HG02938 (cell line): ENCODE measurements at regions not wholly inside any gene's neighbourhood (a gene's known extent, or its start where the extent isn't known, plus 50 kb on each side); places are given as distances from the start of the nearest gene placed in this dataset.
"Not testable (repeated sequence)": the region's sequence is repeated elsewhere in the genome, so short reads cannot be mapped to it uniquely, and the experiment has no call there.

Experiments used
- ATAC-seq: cut with Tn5 transposase; IDR thresholded peaks from one replicate; pipeline ENCODE4 v1.9.1; 2021; ENCODE audit warnings: mild to moderate bottlenecking, moderate library complexity; ENCODE audit not compliant: unreplicated experiment

DNA sequence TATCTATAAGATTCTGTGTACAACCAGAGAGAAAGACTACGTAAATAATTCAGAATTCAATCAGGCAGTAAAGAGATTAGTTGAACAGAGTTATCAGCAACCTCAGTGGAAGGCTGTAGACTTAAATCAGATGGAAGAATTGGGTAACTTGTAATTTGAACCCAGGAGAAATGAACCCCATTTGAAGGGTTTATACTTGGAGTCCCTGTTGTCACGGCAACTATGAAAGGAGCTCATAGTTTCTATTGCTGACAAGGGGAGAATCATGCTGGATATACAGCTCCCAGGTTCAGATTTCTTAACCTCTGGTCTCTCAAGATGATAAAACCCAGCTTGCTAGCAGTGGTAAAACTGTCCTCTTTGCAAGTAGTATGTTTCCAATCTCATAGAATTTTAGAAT is 54.4 kb upstream of the BMP4 start:
- ATAC-seq: no peak

DNA sequence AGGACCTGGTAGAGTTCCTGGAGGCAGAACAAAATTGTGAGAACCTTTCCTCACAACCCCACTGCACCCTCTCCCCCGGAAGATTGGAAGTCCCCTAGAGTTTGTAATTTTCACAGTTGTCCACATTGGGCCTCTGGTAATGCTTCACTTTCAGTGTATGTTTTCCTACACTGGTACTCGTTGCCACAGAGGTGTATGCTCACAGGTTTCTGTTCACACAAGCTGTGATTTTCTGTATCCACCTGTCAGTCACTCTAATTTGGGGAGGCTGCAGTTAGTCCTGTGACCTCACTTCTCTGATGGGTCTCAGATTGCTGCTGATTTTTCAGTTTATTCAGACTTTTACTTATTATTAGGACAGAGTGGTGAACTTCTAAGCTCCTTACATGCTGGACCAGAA is 66.4 kb upstream of the BMP4 start:
- ATAC-seq: no peak

- no peak for ATAC-seq
Observed at GRCh38 chr14:54025661-54026060, 69.0 kb upstream of the BMP4 start.

DNA sequence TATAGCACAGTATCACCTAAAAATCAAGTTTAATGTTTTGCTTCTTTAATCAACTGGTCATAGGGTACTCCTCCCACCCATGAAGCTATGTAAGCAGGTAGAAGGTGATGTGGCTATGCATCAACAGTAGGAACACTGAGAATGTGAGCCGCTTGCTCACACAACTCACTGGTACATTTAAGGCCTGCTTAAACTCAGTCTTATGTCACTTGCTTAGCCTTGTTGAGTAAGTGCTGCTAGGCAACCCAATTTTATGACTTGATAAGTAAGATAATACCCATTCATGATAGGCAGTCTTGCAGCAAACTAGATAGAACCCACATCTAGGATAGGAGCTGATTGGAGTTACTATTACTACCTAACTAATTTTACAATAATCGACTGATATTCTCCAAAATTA is 70.0 kb upstream of the BMP4 start:
- no peak for ATAC-seq

GRCh38 chr14:54030996-54031395 is 74.4 kb upstream of the BMP4 start:
- not testable (repeated sequence) for ATAC-seq

- not testable (repeated sequence) for ATAC-seq
Observed at GRCh38 chr14:54033285-54033684, 76.7 kb upstream of the BMP4 start.

DNA sequence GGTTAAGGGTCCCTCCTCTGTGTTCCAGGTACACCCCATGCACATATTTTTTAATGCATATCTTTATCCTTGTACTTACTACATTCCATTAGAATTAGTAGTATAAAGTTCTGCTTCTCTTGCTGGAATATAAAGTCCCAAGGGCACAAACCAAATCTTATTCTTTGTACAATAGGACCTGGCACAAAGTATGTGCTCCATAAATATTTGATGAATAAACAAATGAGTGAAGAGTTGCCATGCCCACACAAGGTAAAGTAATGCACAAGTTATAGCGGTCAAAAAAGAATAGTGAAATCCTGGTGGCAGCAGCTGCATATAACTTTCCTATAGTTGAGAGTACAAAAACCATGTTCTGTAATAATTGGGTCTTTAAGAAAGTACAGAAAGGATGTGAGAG is 82.1 kb upstream of the BMP4 start:
- no peak for ATAC-seq

DNA sequence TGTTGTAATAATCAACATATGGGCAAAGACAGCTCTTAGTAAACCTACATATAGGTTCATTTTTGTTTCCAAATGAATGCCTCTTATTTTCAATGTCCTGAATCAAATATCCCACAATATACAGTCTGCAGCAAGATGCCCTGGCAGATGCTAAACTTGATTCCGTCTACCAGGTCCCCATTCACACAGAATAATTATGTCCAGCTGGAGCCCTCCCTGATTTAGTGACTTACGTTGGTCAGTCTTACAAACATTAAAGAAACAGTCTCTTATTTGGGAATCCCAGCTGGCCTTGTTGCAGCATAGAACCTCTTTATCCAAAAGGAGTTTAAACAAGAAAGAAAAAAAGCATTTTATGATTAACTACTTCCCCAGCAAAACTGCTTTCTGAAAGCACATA is 82.7 kb upstream of the BMP4 start:
- ATAC-seq: no peak

DNA sequence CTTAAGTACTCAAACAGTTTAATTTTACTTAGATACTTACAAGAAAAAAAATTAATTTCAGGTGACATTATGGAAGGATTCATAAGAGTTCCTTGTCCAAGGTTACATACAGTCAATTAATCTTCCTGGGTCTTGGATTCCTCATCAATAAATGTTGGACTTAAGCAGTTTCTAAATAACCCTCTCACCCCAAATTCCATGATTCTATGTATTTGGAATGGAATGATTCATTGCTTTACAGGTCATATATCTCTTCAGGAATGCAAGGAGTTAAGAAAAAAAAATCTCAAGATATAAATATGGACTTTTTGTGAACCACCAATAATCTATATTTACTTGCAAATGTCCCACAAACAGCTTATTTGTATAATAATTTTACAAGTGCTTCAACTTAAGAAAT is 84.2 kb upstream of the BMP4 start:
- ATAC-seq: no peak

- ATAC-seq: no peak
Observed at GRCh38 chr14:54046250-54046649, 89.6 kb upstream of the BMP4 start.

DNA sequence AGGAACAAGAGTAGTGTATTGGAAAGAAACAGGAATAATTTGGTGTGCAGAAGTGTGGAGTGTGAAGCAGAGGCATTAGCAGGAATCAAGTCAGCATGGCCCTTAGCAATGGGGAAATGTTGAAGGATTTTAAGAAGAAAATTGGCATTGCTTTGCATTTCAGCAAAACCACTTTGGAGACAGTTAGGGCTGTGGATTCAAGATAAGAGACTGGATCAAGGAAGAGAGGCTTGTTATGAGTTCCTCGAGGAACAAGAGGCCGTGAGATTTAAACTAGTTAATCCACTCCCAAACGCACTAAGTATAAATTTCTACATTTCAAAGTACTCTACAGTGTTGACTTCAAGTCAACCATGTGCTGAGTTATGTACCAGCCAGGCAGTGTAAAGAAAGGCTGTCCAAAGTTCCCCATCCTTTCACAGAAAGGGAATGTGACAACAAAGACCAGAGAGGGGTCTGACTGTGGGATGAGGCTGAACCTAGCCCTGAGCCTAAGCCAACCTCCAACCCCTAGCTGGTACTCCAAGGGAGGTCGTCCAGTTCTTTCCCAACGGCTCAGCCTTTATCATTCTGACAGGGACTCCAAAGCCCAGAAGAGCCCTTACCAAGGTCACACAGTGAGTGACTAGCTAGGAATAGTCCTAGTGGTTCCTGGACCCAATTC is 91.2 kb upstream of the BMP4 start:
- ATAC-seq: no peak

- ATAC-seq: no peak
Observed at GRCh38 chr14:54048311-54048710, 91.7 kb upstream of the BMP4 start.

DNA sequence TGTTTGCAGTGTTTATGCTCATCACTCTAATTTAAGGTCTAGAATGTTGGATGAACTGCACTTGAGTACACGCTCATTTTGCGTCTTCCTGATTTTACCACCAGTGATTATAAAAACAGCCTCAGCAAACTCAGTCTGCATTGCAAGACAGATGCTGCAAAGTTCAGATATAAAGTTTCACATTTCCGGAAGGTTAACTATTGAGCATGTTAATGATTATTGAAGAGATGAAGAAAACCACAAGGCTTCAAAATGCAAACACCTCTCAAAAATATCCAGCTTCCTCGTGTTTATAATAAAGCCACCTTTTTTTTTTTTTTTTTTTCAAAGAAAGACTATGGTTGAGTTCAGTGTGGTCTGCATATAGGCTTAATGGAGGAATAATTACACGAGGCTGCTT is 92.1 kb upstream of the BMP4 start:
- ATAC-seq: no peak

- ATAC-seq: no peak
Observed at GRCh38 chr14:54050759-54051158, 94.1 kb upstream of the BMP4 start.

DNA sequence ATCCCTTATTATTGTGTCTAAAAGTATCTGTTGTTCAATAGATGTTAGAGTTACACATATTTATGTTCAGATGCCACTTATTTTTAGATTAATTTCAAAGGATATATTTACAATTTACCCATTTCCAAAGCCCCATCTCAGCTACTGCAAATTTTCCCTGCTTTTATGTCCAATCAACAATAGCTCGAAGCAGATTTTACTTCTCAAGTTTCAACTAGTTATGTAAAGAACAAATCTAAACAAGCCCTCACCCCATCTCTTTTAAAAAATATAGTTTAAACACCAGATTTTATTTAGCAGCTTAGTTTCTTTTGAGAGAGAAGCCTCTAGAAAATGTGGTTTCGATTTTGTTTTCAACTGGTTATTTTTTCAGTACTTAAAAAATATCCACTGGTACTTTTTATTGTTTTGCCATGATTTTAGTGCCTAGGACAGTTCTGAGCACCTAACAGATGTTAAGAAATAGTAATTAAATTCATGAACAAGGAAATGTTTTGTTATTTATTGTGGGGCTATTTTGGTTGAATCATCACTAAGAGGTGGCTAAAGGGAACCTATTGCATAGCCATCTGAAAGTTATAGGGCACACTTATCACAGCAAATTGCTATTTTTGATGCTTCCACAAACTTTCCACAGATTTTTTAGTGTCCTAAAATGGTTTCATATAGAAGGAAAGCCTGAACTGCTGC is 96.2 kb upstream of the BMP4 start:
- no peak for ATAC-seq

GRCh38 chr14:54053386-54053745 is 96.7 kb upstream of the BMP4 start:
- no peak for ATAC-seq

DNA sequence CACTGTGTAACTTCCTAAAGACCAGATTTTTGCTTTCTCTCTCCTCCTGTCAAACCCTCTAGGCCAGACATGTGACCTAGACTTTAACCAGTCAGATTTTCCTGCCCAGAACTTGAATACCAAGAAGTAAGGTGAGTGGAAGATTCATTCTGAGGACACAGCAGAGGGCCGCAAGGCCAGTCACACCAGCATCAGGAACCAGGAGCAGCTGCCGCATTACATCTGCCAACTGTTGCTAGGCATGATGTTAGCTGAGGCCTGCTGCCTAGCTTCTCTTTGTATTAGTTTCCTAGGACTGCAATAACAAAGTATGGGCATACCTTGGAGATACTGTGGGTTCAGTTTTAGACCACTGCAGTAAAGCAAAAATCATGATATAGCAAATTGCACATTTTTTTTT is 101.9 kb upstream of the BMP4 start:
- no peak for ATAC-seq

DNA sequence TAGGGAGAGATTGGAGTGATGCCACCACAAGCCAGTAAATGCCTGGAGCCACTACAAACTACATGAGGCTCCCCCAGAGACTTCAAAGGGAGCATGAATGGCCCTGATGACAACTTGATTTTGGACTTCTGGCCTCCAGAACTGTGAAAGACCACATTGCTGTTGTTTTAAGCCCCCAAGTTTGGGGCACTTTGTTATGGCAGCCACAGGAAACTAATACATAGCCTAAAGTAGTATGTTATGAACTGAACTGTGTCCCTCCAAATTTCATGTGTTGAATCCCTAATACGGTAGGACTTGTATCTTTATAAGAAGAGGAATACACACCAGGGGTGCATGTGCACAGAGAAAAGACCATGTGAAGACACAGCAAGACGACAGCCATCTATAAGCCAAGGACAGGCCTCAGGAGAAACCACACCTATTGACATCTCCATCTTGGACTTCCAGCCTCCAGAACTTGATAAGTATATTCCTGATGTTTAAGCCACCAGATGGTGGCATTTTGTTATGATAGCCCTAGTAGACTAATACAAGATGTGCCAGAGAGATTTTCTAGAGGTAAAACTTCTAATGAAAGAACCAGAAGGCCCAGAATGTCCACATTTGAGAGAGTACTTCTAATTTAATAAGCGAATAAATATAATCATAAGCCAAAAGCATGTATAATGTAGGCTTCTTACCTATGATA is 127.1 kb upstream of the BMP4 start:
- no peak for ATAC-seq

DNA sequence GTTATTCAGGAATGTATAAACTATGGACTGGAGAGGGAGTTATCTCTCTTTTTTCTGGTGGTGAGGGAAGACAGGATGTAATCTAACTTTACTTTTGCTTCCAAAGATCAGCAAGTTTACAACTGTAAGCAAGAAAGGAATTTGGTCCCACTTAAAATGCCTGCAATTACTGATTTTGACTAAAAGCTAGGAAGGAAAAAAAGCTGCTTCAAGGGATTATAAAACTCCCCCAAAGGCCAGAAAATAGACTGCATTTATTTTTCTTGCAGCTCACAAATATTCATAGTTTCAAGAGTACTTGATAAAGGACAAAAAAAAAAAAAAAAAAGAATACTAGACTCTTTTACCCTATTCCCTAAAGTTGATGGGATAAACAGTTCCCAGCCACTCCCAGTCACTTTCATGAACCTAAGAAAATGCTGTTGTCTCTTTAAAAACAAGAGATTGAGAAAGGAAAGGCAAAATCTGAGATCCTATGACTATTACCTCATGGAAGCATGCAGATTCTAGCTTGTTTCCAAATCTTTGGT is 128.7 kb upstream of the BMP4 start:
- no peak for ATAC-seq

GRCh38 chr14:54085841-54086240 is 129.2 kb upstream of the BMP4 start:
- ATAC-seq: no peak

DNA sequence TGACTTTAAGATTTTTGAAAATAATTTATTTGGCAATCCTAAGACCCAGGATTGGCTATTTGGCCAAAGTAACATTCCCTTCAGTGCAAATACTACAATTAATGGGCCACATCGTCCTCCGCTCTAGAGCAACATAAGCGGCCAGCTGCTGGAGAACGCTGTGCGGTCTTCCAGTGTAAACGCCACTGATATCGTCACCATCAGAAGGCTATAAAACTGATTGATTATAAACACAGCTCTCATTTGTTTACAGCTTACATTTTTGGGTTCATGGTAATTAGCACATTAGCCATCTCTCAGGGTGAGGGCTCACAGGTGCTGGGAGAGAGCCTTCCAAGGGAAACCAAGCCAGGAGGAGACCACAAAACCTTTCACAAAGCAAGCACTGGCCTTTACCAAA is 130.1 kb upstream of the BMP4 start:
- no peak for ATAC-seq

DNA sequence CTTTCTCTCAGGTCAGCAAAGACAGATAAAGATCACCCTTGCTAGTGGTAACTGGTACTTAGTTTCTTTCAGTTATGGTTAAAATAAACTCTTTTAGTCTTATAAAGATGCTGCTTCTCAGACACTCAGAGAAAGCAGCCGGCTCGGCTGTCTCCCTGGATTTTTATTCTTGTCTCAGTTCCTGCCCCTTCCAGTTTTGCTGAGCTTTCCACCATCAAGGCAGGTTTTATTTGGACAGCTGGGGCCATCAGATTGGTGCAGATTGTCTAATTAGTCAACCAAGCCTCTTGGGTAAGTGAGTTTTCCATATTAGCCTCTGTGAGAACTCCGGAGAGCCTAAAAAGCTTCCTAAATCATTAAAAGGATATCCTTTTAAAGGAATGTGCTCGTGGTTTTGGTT is 130.8 kb upstream of the BMP4 start:
- ATAC-seq: no peak
